Liver (tissue), 8 donors: ENCODE measurements at regions not wholly inside any gene's neighbourhood (a gene's known extent, or its start where the extent isn't known, plus 50 kb on each side); places are given as distances from the start of the nearest gene placed in this dataset.

Experiments
- DNase-seq: peaks from one replicate; pipeline ENCODE4 v3.0.0-alpha.2; 2017; ENCODE audit warnings: low spot score
- H3K27ac ChIP-seq, 2 donors: one replicate each; pipeline ENCODE4 v1.7.0; 2013; ENCODE audit warnings: inconsistent platforms in 2 of 2, low read length in 2 of 2, control low read depth in 1 of 2, low read depth in 1 of 2, mild to moderate bottlenecking in 1 of 2
- H3K27me3 ChIP-seq, 4 donors: one replicate each; pipeline versions ENCODE4 v1.6.1 to v1.7.0; 2013; ENCODE audit warnings: low read length in 3 of 4, inconsistent platforms in 1 of 4, mild to moderate bottlenecking in 1 of 4, moderate library complexity in 1 of 4; ENCODE audit not compliant: control insufficient read depth in 4 of 4, insufficient read depth in 4 of 4
- H3K36me3 ChIP-seq, 4 donors: one replicate each; pipeline versions ENCODE4 v1.6.1 to v1.7.0; 2013; ENCODE audit warnings: low read length in 3 of 4, mild to moderate bottlenecking in 3 of 4, low read depth in 1 of 4, moderate library complexity in 1 of 4; ENCODE audit not compliant: control insufficient read depth in 4 of 4, insufficient read depth in 3 of 4
- H3K4me1 ChIP-seq, 4 donors: one replicate each; pipeline versions ENCODE4 v1.6.1 to v1.7.0; 2013; ENCODE audit warnings: low read length in 3 of 4, mild to moderate bottlenecking in 3 of 4, moderate library complexity in 1 of 4; ENCODE audit not compliant: control insufficient read depth in 4 of 4, insufficient read depth in 4 of 4
- H3K4me3 ChIP-seq, 3 donors: one replicate each; pipeline versions ENCODE4 v1.6.1 to v1.7.0; 2013; ENCODE audit warnings: low read length in 3 of 3, control low read depth in 1 of 3, low read depth in 1 of 3, mild to moderate bottlenecking in 1 of 3
- H3K9ac ChIP-seq, 2 donors: one replicate each; pipeline ENCODE4 v1.7.0; 2013; ENCODE audit warnings: low read length in 2 of 2, mild to moderate bottlenecking in 2 of 2, moderate library complexity in 2 of 2, control low read depth in 1 of 2, low read depth in 1 of 2
- H3K9me3 ChIP-seq, 4 donors: one replicate each; pipeline versions ENCODE4 v1.6.1 to v1.7.0; 2013; ENCODE audit warnings: low read length in 3 of 4; ENCODE audit not compliant: control insufficient read depth in 4 of 4
- EGR1 ChIP-seq, 2 donors: IDR thresholded peaks; 2 replicates each; pipeline ENCODE4 v1.6.1; 2016 to 2018; ENCODE audit warnings: antibody characterized with exemption in 2 of 2, low read depth in 2 of 2
- FOXA2 ChIP-seq: IDR thresholded peaks from 2 replicates; pipeline ENCODE4 v1.6.1; 2016; ENCODE audit warnings: antibody characterized with exemption
- GABPA ChIP-seq, 2 donors: IDR thresholded peaks in 1 of 2; conservative IDR thresholded peaks in 1 of 2; 2 replicates each; pipeline ENCODE4 v1.6.1; 2016; ENCODE audit warnings: antibody characterized with exemption in 2 of 2, mild to moderate bottlenecking in 1 of 2, moderate library complexity in 1 of 2
- HNF4G ChIP-seq: IDR thresholded peaks from 2 replicates; pipeline ENCODE4 v1.6.1; 2016; ENCODE audit warnings: antibody characterized with exemption
- JUND ChIP-seq, 2 donors: IDR thresholded peaks; 2 replicates each; pipeline ENCODE4 v1.6.1; 2016; ENCODE audit warnings: antibody characterized with exemption in 2 of 2
- NR2F2 ChIP-seq: IDR thresholded peaks from 2 replicates; pipeline ENCODE4 v1.6.1; 2016; ENCODE audit warnings: antibody characterized with exemption
- RAD21 ChIP-seq, 2 donors: IDR thresholded peaks; 2 replicates each; pipeline ENCODE4 v1.6.1; 2016; ENCODE audit warnings: antibody characterized with exemption in 2 of 2, mild to moderate bottlenecking in 2 of 2
- RXRA ChIP-seq, 2 donors: IDR thresholded peaks; 2 replicates each; pipeline ENCODE4 v1.6.1; 2017 to 2018; ENCODE audit warnings: antibody characterized with exemption in 2 of 2, mild to moderate bottlenecking in 1 of 2
- TAF1 ChIP-seq: conservative IDR thresholded peaks from 2 replicates; pipeline ENCODE4 v1.6.1; 2016; ENCODE audit warnings: antibody characterized with exemption, mild to moderate bottlenecking
- YY1 ChIP-seq: IDR thresholded peaks from 2 replicates; pipeline ENCODE4 v1.6.1; 2016; ENCODE audit warnings: antibody characterized with exemption, mild to moderate bottlenecking
- WGBS: extraction: QIAGEN DNeasy Blood & Tissue Kit; methylation state at CpG from one replicate; pipeline ENCODE4 v1.1.7; 2013; 5-methylcytosine and 5-hydroxymethylcytosine counted together
- TF ChIP-seq, protein P1 (sequence below): fragments of 150-350 bp; IDR thresholded peaks from 2 replicates; pipeline ENCODE4 v1.5.1; 2017; ENCODE audit warnings: improper control_type of control experiment, low read depth, low read length; ENCODE audit not compliant: missing input control
- donor health status: healthy.
- donor health status: healthy.
- donor health status: healthy.
- donor health status: healthy.
- donor health status: healthy.

DNA sequence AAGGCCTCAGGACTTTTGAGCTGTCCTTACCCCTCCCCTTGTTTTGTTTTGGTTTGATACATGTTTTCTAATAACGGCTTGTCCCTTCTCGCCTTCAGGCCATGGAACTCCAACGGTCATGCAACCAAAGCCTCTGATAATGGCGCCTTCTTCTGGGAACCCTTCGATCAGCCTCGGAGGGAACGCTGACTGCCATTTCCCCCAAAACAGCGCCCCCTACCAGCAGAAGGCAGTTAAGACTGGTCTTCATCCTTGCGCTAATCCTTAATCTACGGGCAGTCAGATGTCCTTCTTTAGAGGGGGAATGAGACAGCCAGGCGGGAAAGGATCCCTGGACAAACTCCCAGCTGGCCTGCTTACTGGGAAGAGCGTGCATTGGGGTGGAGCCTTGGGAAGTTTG, 276.6 kb downstream of the ICE1 start (continued):
- TF ChIP-seq RAD21 (IDR thresholded peaks at IDR 0.05) (no peak), GABPA (IDR thresholded peaks at IDR 0.05 in 1 of 2, conservative IDR thresholded peaks at IDR 0.05 in 1 of 2) (no peak), RXRA (IDR thresholded peaks at IDR 0.05) (no peak), JUND (IDR thresholded peaks at IDR 0.05) (no peak), FOXA2 (no peak), HNF4G (no peak)
- TF ChIP-seq, protein P1, sequence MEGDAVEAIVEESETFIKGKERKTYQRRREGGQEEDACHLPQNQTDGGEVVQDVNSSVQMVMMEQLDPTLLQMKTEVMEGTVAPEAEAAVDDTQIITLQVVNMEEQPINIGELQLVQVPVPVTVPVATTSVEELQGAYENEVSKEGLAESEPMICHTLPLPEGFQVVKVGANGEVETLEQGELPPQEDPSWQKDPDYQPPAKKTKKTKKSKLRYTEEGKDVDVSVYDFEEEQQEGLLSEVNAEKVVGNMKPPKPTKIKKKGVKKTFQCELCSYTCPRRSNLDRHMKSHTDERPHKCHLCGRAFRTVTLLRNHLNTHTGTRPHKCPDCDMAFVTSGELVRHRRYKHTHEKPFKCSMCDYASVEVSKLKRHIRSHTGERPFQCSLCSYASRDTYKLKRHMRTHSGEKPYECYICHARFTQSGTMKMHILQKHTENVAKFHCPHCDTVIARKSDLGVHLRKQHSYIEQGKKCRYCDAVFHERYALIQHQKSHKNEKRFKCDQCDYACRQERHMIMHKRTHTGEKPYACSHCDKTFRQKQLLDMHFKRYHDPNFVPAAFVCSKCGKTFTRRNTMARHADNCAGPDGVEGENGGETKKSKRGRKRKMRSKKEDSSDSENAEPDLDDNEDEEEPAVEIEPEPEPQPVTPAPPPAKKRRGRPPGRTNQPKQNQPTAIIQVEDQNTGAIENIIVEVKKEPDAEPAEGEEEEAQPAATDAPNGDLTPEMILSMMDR = no peak

DNA sequence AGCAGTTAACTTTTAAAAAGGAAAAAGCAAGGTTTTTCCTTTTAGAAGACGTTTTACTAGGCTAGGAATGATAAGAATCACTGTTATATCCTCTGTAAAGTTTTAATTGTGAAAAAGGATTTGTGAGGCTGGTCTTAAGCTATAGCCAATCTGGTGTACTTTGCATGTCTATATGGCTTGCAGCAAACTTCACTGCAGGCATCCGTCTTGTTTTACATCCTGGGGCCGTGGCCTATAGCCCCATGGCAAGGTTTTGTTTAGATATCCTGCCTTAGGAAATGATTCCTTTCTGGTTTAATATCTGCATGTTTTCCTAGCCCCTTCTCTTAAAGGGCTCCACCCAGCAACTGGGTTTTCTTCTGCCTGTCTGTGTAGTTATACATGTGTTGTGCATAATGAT, 272.8 kb downstream of the ICE1 start:
- no peak overlapping the region for H3K9ac ChIP-seq
- H3K27ac ChIP-seq = no peak overlapping the region
- no peaks in the 10 kb centered on the region for H3K36me3 ChIP-seq
- H3K9me3 ChIP-seq = peaks cover 0 to 17% (median 3%) of the 10 kb centered on the region in 4 donors
- DNase-seq = no peak
- WGBS = 38% methylated on average over 3 of the region's 3 CpGs
- no peak for TF ChIP-seq TAF1
- no peak for TF ChIP-seq YY1
- TF ChIP-seq RXRA (IDR thresholded peaks at IDR 0.05) = no peak
- TF ChIP-seq EGR1 (IDR thresholded peaks at IDR 0.05; ENCODE audit: low read depth in 2 of 2) = no peak
- TF ChIP-seq RAD21 (IDR thresholded peaks at IDR 0.05) = no peak
- no peak for TF ChIP-seq HNF4G
- TF ChIP-seq JUND (IDR thresholded peaks at IDR 0.05) = no peak
- TF ChIP-seq FOXA2 = no peak
- no peak overlapping the region for H3K4me3 ChIP-seq
- no peaks in the 10 kb centered on the region for H3K4me1 ChIP-seq
- no peaks in the 10 kb centered on the region for H3K27me3 ChIP-seq

DNA sequence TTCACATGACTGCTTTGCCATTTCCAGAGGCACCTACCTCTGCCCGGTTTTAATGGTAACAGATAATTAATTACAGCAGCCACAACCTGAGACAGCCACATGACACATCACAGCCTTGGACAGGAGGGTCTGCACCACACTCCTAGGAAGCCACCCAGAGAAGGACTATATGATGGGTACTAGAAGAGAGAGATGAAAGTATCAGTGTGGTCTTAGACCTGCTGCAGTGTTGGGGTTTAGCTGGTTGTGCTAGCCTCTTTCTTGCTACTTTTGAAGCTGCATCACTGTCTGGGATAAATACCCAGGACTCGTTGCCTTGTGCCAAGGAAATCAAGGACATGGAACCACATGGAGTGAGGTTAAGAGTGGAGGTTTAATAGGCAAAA, 266.4 kb downstream of the ICE1 start:
- Histone ChIP-seq H3K27ac (no peak overlapping the region), H3K4me1 (no peaks in the 10 kb centered on the region), H3K9ac (no peak overlapping the region), H3K27me3 (no peaks in the 10 kb centered on the region), H3K36me3 (no peaks in the 10 kb centered on the region), H3K9me3 (peaks cover 0 to 3% (median 0%) of the 10 kb centered on the region in 4 donors), H3K4me3 (no peak overlapping the region)
- 66% methylated on average over 2 of the region's 2 CpGs for WGBS
- no peak for TF ChIP-seq NR2F2
- DNase-seq = no peak

DNA sequence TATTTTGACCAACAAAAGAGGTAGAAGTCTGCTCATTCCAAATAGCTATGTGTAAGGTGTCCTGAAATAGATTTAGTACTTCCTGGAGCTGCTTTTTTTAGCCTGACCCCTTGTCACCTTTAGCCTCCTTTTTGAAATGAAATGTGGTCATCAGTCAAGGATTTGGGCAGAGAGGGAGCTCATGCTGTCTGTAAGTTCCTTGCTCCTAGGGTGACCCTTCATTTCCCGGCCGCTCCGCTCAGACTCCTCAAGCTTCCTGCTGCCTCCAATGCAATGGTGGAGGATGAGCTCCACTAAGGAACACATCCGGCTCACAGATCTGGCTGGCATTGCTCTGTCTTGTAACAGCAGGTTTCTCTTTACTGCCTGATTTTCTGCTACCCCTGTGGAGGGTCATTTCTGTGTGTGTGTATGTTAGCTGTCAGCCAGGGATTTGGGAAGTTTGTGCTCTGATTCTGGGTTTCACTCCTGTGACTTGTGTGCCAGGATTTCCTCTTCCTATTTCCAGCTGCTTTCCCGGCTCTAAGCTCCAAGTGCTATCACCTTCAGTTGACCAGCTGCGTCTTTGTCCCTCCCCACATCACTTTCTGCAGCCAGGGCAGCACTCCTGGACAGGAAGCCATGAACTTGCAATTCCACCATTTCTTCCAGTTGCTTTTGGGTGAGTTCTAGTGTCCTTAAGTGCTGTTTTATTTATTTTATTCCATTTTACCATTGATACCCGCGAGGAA, 265.9 kb downstream of the ICE1 start:
- Histone ChIP-seq H3K4me3 (no peak overlapping the region), H3K9ac (no peak overlapping the region), H3K27me3 (no peaks in the 10 kb centered on the region), H3K9me3 (peaks cover 0 to 3% (median 1%) of the 10 kb centered on the region in 4 donors), H3K27ac (no peak overlapping the region), H3K36me3 (no peaks in the 10 kb centered on the region), H3K4me1 (no peaks in the 10 kb centered on the region)
- 66% methylated on average over 8 of the region's 8 CpGs for WGBS
- no peak for DNase-seq
- TF ChIP-seq NR2F2 = peak; percentile 88
- TF ChIP-seq YY1 = no peak
- TF ChIP-seq, protein P1 = no peak
- peak; percentile 22 to 28 for TF ChIP-seq RXRA (IDR thresholded peaks at IDR 0.05)
- TF ChIP-seq GABPA (IDR thresholded peaks at IDR 0.05 in 1 of 2, conservative IDR thresholded peaks at IDR 0.05 in 1 of 2) = no peak
- TF ChIP-seq RAD21 (IDR thresholded peaks at IDR 0.05) = peak in 1 of 2 donors; percentile 9
